Omental fat pad (tissue), 3 donors: ENCODE measurements at regions not wholly inside any gene's neighbourhood (a gene's known extent, or its start where the extent isn't known, plus 50 kb on each side); places are given as distances from the start of the nearest gene placed in this dataset.

ENCODE experiments used
- ATAC-seq: fragments of 150-250 bp; one replicate; pipeline ENCODE4 v1.9.1; 2016; ENCODE audit warnings: mild to moderate bottlenecking, moderate library complexity; ENCODE audit not compliant: low FRiP score
- DNase-seq: peaks from one replicate; pipeline ENCODE4 v3.0.0-alpha.2; 2019; ENCODE audit warnings: low spot score
- CTCF ChIP-seq, 3 donors: fragments of 450-650 bp; IDR thresholded peaks; one replicate each; pipeline ENCODE4 v1.5.1; 2016 to 2017; ENCODE audit warnings: antibody characterized with exemption in 3 of 3, mild to moderate bottlenecking in 3 of 3, moderate library complexity in 2 of 3

- no peak for TF ChIP-seq CTCF (IDR thresholded peaks at IDR 0.05)
- DNase-seq (no peak), ATAC-seq (no peak)
Observed at GRCh38 chr17:55585629-55586028, 74.4 kb upstream of the SMIM36 start.

- no peak for TF ChIP-seq CTCF (IDR thresholded peaks at IDR 0.05)
- ATAC-seq (no peak), DNase-seq (no peak)
Observed at GRCh38 chr17:55584861-55585260, 73.6 kb upstream of the SMIM36 start.

GRCh38 chr17:55584055-55584685, 72.9 kb upstream of the SMIM36 start:
- TF ChIP-seq CTCF (IDR thresholded peaks at IDR 0.05) = no peak
- peak; percentile 87 for ATAC-seq
- no peak for DNase-seq

- ATAC-seq = no peak
- no peak for DNase-seq
- no peak for TF ChIP-seq CTCF (IDR thresholded peaks at IDR 0.05)
Observed at GRCh38 chr17:55582897-55583296, 71.6 kb upstream of the SMIM36 start.

- DNase-seq = no peak
- TF ChIP-seq CTCF (IDR thresholded peaks at IDR 0.05) = no peak
- ATAC-seq = no peak
Observed at GRCh38 chr17:55580596-55581133, 69.4 kb upstream of the SMIM36 start.

- TF ChIP-seq CTCF (IDR thresholded peaks at IDR 0.05) = no peak
- DNase-seq (no peak), ATAC-seq (peak; percentile 22)
Observed at GRCh38 chr17:55577687-55578086, 66.4 kb upstream of the SMIM36 start.

GRCh38 chr17:55576996-55577586, 65.8 kb upstream of the SMIM36 start:
- ATAC-seq (peak; percentile 63), DNase-seq (no peak)
- TF ChIP-seq CTCF (IDR thresholded peaks at IDR 0.05) = no peak
